Trophoblast cell (in vitro differentiated cells and primary cell): ENCODE measurements at regions not wholly inside any gene's neighbourhood (a gene's known extent, or its start where the extent isn't known, plus 50 kb on each side); places are given as distances from the start of the nearest gene placed in this dataset.

Source experiments
- DNase-seq, 2 donors: peaks; one replicate each; pipeline ENCODE4 v3.0.0-alpha.2; 2016
- H2AFZ ChIP-seq: 2 replicates; pipeline ENCODE4 v1.6.1; 2013; ENCODE audit warnings: low read length, moderate library complexity, mild to moderate bottlenecking; ENCODE audit not compliant: insufficient read depth, poor library complexity
- H2AK5ac ChIP-seq: 2 replicates; pipeline ENCODE4 v1.6.1; 2013; ENCODE audit warnings: mild to moderate bottlenecking, low read length
- H2BK120ac ChIP-seq: 2 replicates; pipeline ENCODE4 v1.6.1; 2013; ENCODE audit warnings: low read length, mild to moderate bottlenecking, moderate library complexity; ENCODE audit not compliant: insufficient read depth, poor library complexity
- H2BK12ac ChIP-seq: 2 replicates; pipeline ENCODE4 v1.6.1; 2013; ENCODE audit warnings: mild to moderate bottlenecking, low read length, moderate library complexity
- H2BK5ac ChIP-seq: 2 replicates; pipeline ENCODE4 v1.6.1; 2013; ENCODE audit warnings: low read length, low read depth, moderate library complexity, mild to moderate bottlenecking; ENCODE audit not compliant: poor library complexity
- H3K14ac ChIP-seq: 2 replicates; pipeline ENCODE4 v1.6.1; 2013; ENCODE audit warnings: mild to moderate bottlenecking, low read length
- H3K18ac ChIP-seq: 2 replicates; pipeline ENCODE4 v1.6.1; 2013; ENCODE audit warnings: mild to moderate bottlenecking, low read length
- H3K23ac ChIP-seq: 2 replicates; pipeline ENCODE4 v1.6.1; 2013; ENCODE audit warnings: low read length
- H3K27ac ChIP-seq: 2 replicates; pipeline ENCODE4 v1.5.1; 2013; ENCODE audit warnings: low read depth, mild to moderate bottlenecking, inconsistent platforms, low read length, moderate library complexity
- H3K27me3 ChIP-seq: 2 replicates; pipeline ENCODE4 v1.6.1; 2013; ENCODE audit warnings: inconsistent platforms, mild to moderate bottlenecking, low read length, moderate library complexity; ENCODE audit not compliant: insufficient read depth
- H3K36me3 ChIP-seq, 2 experiments: 1 replicate in 1 of 2; 2 replicates in 1 of 2; pipeline ENCODE4 v1.6.1; 2013; ENCODE audit warnings: low read length in 2 of 2, mild to moderate bottlenecking in 2 of 2, moderate library complexity in 1 of 2; ENCODE audit not compliant: insufficient read depth in 2 of 2, control insufficient read depth in 1 of 2
- H3K4ac ChIP-seq: 2 replicates; pipeline ENCODE4 v1.6.1; 2013; ENCODE audit warnings: low read depth, mild to moderate bottlenecking, low read length, moderate library complexity
- H3K4me1 ChIP-seq, 2 experiments: 1 replicate in 1 of 2; 2 replicates in 1 of 2; pipeline ENCODE4 v1.6.1; 2013; ENCODE audit warnings: low read length in 2 of 2, mild to moderate bottlenecking in 2 of 2, moderate library complexity in 1 of 2; ENCODE audit not compliant: insufficient read depth in 2 of 2, control insufficient read depth in 1 of 2
- H3K4me2 ChIP-seq: 2 replicates; pipeline ENCODE4 v1.6.1; 2013; ENCODE audit warnings: inconsistent platforms, mild to moderate bottlenecking, low read length, moderate library complexity
- H3K4me3 ChIP-seq: 2 replicates; pipeline ENCODE4 v1.5.1; 2013; ENCODE audit warnings: mild to moderate bottlenecking, low read depth, low read length, inconsistent platforms
- H3K79me1 ChIP-seq: one replicate; pipeline ENCODE4 v1.6.1; 2013; ENCODE audit warnings: low read length
- H3K79me2 ChIP-seq: 2 replicates; pipeline ENCODE4 v1.6.1; 2013; ENCODE audit warnings: low read length, mild to moderate bottlenecking; ENCODE audit not compliant: control insufficient read depth, insufficient read depth, poor library complexity
- H3K9ac ChIP-seq: 2 replicates; pipeline ENCODE4 v1.6.1; 2013; ENCODE audit warnings: mild to moderate bottlenecking, low read length
- H3K9me3 ChIP-seq: 2 replicates; pipeline ENCODE4 v1.6.1; 2013; ENCODE audit warnings: low read depth, mild to moderate bottlenecking, control low read depth, inconsistent platforms, low read length; ENCODE audit not compliant: insufficient read depth
- H4K12ac ChIP-seq: 2 replicates; pipeline ENCODE4 v1.6.1; 2013; ENCODE audit warnings: low read depth, mild to moderate bottlenecking, low read length, moderate library complexity
- H4K8ac ChIP-seq: 2 replicates; pipeline ENCODE4 v1.6.1; 2013; ENCODE audit warnings: low read depth, mild to moderate bottlenecking, low read length, moderate library complexity
- H4K91ac ChIP-seq: one replicate; pipeline ENCODE4 v1.6.1; 2013; ENCODE audit warnings: low read depth, mild to moderate bottlenecking, low read length, moderate library complexity
- WGBS: extraction: QIAGEN DNeasy Blood & Tissue Kit; methylation state at CpG from one replicate; pipeline ENCODE4 v1.1.7; 2013; ENCODE audit warnings: missing lambda C conversion rate; ENCODE audit not compliant: insufficient read length, insufficient coverage; ENCODE audit errors: extremely low coverage; 5-methylcytosine and 5-hydroxymethylcytosine counted together

DNA sequence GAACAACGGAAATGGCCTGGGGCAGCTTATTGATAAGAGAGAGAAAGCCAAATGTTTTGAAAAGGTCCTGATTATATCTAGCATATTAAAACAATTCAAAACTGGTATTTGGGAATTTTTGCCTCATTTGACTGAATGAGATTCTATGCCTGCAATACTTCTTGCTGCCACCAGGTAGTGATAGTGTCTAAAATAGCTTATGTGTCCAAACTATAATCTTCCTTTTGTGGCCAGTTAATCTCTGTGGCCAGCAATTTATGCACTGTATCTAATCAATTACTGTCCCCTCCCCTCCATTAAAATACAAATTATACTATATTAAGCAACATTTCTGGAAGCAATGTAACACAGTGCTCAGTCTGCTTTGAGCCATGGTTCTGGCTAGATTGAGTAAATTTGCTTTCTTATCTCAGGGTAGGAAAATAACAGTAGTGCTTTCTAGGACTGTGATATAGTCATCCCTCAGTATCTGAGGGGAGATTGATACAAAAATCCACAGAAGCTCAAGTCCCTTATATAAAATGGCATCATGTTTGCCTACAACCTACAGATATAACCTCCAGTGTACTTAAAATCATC, 91.8 kb downstream of the FOXD2 start:
- no peak overlapping the region for H3K4ac ChIP-seq
- H3K9ac ChIP-seq = no peak overlapping the region
- H4K91ac ChIP-seq = no peak overlapping the region
- DNase-seq = peak in 1 of 2 donors; percentile 3
- no peaks in the 10 kb centered on the region for H3K79me2 ChIP-seq
- H3K14ac ChIP-seq = no peak overlapping the region
- H3K27me3 ChIP-seq = no peaks in the 10 kb centered on the region
- no peak overlapping the region for H2BK5ac ChIP-seq
- H3K23ac ChIP-seq = no peak overlapping the region
- no peak overlapping the region for H3K18ac ChIP-seq
- no CpG with 5 or more reads among the region's 1 CpG for WGBS
- no peak overlapping the region for H4K8ac ChIP-seq
- peaks cover 5% of the 10 kb centered on the region for H3K79me1 ChIP-seq
- no peak overlapping the region for H3K4me3 ChIP-seq
- no peak overlapping the region for H4K12ac ChIP-seq
- no peak overlapping the region for H2AK5ac ChIP-seq
- H2BK120ac ChIP-seq = no peak overlapping the region
- H2AFZ ChIP-seq = no peak overlapping the region
- H3K36me3 ChIP-seq = no peaks in the 10 kb centered on the region
- no peak overlapping the region for H3K27ac ChIP-seq
- H2BK12ac ChIP-seq = no peak overlapping the region
- H3K9me3 ChIP-seq = no peaks in the 10 kb centered on the region
- peaks cover 14 to 15% of the 10 kb centered on the region in 2 experiments for H3K4me1 ChIP-seq
- H3K4me2 ChIP-seq = no peak overlapping the region

- Histone ChIP-seq H3K14ac (peak overlapping the region; percentile 49), H3K4me3 (peak overlapping the region; percentile 37), H3K79me1 (peaks cover 5% of the 10 kb centered on the region), H2BK120ac (no peak overlapping the region), H4K91ac (peak overlapping the region; percentile 74), H3K4me2 (peak overlapping the region; percentile 65), H3K9ac (no peak overlapping the region), H3K18ac (no peak overlapping the region), H4K8ac (peak overlapping the region; percentile 40), H3K27ac (no peak overlapping the region), H2BK5ac (no peak overlapping the region), H2AFZ (no peak overlapping the region), H2AK5ac (no peak overlapping the region), H3K4ac (no peak overlapping the region), H3K4me1 (peaks cover 20 to 24% of the 10 kb centered on the region in 2 experiments), H4K12ac (no peak overlapping the region), H3K23ac (no peak overlapping the region), H2BK12ac (peak overlapping the region; percentile 51), H3K27me3 (no peaks in the 10 kb centered on the region), H3K79me2 (no peaks in the 10 kb centered on the region), H3K36me3 (no peaks in the 10 kb centered on the region), H3K9me3 (no peaks in the 10 kb centered on the region)
- WGBS = 100% methylated on average over 1 of the region's 54 CpGs
- peak; percentile 75 to 91 for DNase-seq
These were observed 95.3 kb downstream of the FOXD2 start for GRCh38 chr1:47532921-47533792.

DNA sequence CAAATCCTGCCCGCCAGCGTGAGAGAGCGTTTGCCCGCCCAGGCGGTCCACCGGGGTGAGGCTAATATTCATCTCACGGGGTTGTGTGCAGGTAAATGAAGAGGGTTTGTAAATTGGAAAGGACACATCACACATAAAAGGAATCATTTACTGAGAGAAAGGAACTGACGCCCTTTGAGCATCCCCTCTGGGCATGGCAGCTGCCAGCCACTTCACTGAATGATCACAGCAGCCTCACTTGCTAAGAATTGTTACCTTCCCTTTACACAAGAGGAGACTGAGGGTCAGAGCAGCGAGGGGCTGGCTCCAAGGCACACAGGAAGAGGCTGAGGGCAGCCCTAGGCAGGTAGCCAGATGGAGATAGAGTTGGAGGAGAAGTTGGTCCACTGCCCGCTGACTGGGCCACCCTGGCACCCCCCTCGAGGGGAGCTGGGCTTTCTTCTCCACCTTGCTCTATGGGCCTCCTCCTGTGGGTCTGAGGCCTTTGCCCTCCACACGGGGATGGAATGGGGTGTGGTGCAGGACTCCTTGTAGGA, 96.0 kb downstream of the FOXD2 start:
- Histone ChIP-seq H3K4me3 (no peak overlapping the region), H3K9me3 (no peaks in the 10 kb centered on the region), H3K79me2 (no peaks in the 10 kb centered on the region), H3K36me3 (no peaks in the 10 kb centered on the region), H3K18ac (peak overlapping the region; percentile 55), H2AK5ac (peak overlapping the region; percentile 1), H3K27ac (no peak overlapping the region), H4K12ac (no peak overlapping the region), H4K91ac (peak overlapping the region; percentile 74), H3K4me2 (peak overlapping the region; percentile 56), H4K8ac (peak overlapping the region; percentile 39), H2BK12ac (peak overlapping the region; percentile 51), H3K79me1 (peaks cover 5% of the 10 kb centered on the region), H3K4me1 (peaks cover 20 to 24% of the 10 kb centered on the region in 2 experiments), H3K14ac (peak overlapping the region; percentile 49), H2AFZ (no peak overlapping the region), H3K27me3 (no peaks in the 10 kb centered on the region), H2BK5ac (no peak overlapping the region), H3K4ac (peak overlapping the region; percentile 36), H3K9ac (no peak overlapping the region), H3K23ac (no peak overlapping the region), H2BK120ac (no peak overlapping the region)
- WGBS = no CpG with 5 or more reads among the region's 12 CpGs
- no peak for DNase-seq

DNA sequence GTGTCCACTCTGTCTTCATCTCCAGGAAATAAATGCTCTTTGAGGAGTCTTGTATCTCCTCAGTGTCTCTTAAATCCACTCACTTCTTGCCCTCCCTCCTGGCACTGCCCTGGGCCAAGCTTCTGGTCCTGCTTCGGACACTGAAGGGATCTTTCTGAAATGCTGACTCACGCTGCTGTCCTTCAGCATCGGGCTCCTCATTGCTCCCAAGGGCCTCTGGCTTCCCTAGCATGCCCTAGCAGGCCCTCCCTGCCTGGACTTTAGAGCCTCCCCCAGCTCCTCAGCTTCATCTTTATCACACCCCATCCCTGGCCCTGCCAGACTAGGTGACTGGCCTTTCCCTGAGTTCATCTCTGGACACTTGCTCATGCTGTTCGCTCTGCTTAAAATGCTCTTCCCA, 96.6 kb downstream of the FOXD2 start:
- no peak overlapping the region for H2BK5ac ChIP-seq
- peaks cover 5% of the 10 kb centered on the region for H3K79me1 ChIP-seq
- no peak overlapping the region for H4K8ac ChIP-seq
- no peaks in the 10 kb centered on the region for H3K36me3 ChIP-seq
- no peak overlapping the region for H3K4me2 ChIP-seq
- H3K23ac ChIP-seq = no peak overlapping the region
- no peak overlapping the region for H3K18ac ChIP-seq
- H3K4ac ChIP-seq = no peak overlapping the region
- no peaks in the 10 kb centered on the region for H3K9me3 ChIP-seq
- H3K27me3 ChIP-seq = no peaks in the 10 kb centered on the region
- H3K27ac ChIP-seq = no peak overlapping the region
- no peak overlapping the region for H2AFZ ChIP-seq
- no peak overlapping the region for H3K4me3 ChIP-seq
- H4K91ac ChIP-seq = no peak overlapping the region
- no peak overlapping the region for H2BK120ac ChIP-seq
- H3K79me2 ChIP-seq = no peaks in the 10 kb centered on the region
- no peak overlapping the region for H4K12ac ChIP-seq
- H3K4me1 ChIP-seq = peaks cover 20 to 24% of the 10 kb centered on the region in 2 experiments
- H2AK5ac ChIP-seq = no peak overlapping the region
- no peak overlapping the region for H3K14ac ChIP-seq
- no peak overlapping the region for H3K9ac ChIP-seq
- H2BK12ac ChIP-seq = no peak overlapping the region
- DNase-seq = no peak
- WGBS = no CpG with 5 or more reads among the region's 4 CpGs
